GM21526 (cell line): ENCODE measurements at regions not wholly inside any gene's neighbourhood (a gene's known extent, or its start where the extent isn't known, plus 50 kb on each side); places are given as distances from the start of the nearest gene placed in this dataset.

Experiments
- ATAC-seq: cut with Tn5 transposase; IDR thresholded peaks from one replicate; pipeline ENCODE4 v1.9.1; 2021; ENCODE audit warnings: moderate library complexity; ENCODE audit not compliant: unreplicated experiment, low FRiP score

- ATAC-seq = no peak
Measured at GRCh38 chr16:63530208-63530607, 1494.0 kb upstream of the CDH8 start.

- ATAC-seq = no peak
Measured at GRCh38 chr16:63527404-63527803, 1491.2 kb upstream of the CDH8 start.

- no peak for ATAC-seq
Measured at GRCh38 chr16:63516394-63516793, 1480.2 kb upstream of the CDH8 start.

DNA sequence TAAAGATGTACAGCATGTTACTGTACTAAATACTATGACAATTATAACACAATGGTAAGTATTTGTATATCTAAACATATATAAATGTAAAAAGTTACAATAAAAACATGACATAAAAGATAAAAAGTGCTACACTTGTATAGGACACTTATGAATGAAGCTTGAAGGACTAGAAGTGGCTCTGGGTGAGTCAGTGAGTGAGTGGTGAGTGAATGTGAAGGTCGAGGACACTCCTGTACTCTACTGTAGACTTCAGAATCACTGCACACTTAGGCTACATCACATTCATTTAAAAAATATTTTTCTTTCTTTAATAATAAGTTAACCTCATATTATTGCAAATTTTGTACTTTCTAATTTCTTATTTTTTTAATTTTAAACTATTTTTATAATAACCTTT, 1476.7 kb upstream of the CDH8 start:
- ATAC-seq = no peak

- no peak for ATAC-seq
Measured at GRCh38 chr16:63497408-63497807, 1461.2 kb upstream of the CDH8 start.

GRCh38 chr16:63496282-63496681, 1460.0 kb upstream of the CDH8 start:
- no peak for ATAC-seq

DNA sequence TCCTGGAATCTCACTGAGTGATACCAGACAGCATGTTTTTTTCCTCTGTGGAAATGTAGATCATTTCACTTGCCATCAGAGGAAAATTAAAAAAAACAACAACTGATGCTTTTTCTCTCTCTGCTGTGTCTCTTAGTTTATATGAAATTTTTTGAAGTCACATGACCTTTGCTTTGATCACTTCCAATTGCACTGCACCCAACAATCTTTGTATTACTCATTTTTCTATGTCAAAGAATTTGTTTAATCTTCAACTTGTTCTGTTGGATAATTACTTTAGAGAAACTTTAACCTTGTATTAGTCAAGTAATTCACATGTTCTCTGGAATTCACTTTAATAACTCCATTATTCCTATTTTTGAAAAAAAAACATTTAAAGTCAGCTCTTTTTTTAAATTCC, 1452.7 kb upstream of the CDH8 start:
- ATAC-seq = no peak

GRCh38 chr16:63481060-63481459, 1444.8 kb upstream of the CDH8 start:
- ATAC-seq = no peak

DNA sequence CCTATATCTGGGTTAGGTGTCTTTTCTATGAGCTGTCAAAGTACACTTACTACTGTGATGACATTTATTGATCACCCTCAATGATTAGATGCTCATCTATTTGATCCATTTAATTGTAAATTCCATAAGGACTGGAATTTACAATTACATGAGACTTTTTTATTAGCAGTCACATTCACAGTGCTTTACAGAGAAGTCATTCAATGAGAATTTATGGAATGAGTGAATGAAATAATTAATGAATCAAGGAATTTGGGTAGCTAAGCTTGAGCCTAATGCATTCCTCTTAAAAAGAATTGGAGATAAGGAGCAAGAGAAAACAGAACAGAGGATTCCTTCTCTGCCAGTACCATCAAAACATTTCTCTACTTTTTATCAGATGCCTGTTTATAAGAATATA, 1437.5 kb upstream of the CDH8 start:
- no peak for ATAC-seq

DNA sequence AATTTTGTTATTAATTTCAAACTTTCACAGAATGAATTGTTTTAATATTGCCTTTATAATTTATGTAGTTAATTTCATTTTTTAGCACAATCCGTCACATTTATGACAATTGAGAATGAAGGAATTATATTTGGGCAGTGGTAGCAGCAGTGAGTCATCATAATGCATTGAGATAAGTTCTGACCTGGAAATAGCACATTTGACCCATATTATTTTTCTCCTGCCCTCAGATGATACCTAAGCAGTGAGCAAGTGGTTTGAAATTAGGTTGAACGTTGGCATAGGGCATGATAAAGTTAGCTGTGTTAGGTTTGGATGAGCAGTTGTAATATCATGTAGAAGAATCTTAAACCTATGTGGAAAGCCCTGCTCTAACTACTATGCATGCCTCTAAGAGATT, 1431.3 kb upstream of the CDH8 start:
- no peak for ATAC-seq

DNA sequence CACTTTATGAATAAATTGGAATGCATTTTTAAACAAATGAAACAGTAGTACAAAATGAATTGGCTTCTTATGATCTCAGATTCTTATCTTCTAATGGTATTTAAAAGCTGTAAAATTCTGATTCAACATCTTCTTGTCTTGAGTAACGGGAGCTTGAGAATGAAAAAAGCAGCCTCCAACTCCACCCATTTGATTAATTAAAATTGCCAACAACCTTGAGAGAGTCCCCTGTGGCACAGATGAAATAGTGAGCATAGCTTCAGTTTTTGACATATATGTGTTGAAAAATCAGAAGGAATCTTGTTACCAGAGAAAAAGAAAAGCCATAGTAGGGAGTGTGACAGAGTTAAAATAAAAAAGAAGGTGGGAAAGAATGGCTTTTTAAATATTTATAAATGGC, 1426.1 kb upstream of the CDH8 start:
- no peak for ATAC-seq

DNA sequence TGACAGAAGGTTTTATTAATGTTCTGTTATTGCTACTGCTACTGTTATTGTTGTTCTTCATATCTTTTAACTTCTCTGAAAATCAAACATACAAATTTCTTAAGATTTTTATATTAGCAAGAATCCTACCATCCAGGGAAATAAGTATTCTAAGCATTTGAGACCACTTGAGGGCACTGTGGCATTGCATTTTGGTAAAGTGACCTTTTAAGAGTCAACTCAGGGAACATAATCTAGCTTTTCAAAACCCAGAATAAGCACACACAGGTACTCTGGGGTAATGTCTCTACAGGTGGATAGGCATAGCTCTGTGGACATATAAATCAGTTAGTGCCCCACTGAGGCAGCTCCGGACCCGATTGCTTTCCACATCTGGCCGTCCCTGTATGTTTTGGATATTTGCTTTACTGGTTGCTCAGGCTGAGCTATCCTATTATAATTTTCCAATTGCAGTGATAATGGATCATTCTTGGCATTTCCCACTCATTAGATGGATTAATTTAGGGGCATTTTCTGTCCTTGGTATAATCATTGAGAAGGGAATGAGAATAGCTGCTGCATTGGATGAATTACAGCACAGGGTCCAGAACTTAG, 1425.1 kb upstream of the CDH8 start:
- ATAC-seq = no peak

DNA sequence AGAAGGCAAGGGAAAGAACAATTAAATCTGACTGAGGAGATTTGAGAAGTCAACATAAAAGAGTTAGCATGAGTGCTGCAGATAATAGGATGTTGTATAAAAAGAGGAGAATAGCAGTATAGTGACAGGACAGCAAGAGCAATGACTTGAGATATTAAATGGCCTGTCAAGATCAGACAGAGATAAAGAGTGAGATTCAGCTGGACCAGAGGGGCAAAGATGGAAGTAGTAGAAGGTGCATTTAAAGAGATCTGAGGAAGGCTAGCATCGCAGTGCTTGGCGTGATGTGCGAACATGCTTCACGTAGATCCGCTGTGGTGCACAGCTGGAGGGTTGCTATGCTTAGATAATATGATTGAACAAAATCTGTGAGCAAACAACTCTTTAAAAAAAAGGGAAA, 1422.6 kb upstream of the CDH8 start:
- no peak for ATAC-seq

GRCh38 chr16:63457869-63458268, 1421.6 kb upstream of the CDH8 start:
- ATAC-seq = no peak

DNA sequence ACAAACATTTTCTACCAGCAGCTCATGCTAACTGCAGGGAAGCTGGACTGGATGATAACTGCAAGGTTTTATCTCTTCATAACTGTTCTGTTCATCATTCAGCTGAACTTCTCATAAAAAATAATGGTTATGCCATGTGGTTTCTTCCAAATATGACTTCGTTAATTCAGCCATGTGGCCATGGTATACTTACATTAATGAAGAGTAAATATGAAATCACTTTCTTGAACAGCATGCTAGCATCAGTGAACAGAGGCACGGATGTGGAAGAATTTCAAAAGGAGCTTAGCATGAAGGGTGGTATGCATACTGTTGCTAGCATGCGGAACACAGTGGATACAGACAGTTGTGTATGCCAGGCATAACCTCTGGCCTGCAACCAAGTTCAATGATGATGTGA, 1417.0 kb upstream of the CDH8 start:
- ATAC-seq = no peak

DNA sequence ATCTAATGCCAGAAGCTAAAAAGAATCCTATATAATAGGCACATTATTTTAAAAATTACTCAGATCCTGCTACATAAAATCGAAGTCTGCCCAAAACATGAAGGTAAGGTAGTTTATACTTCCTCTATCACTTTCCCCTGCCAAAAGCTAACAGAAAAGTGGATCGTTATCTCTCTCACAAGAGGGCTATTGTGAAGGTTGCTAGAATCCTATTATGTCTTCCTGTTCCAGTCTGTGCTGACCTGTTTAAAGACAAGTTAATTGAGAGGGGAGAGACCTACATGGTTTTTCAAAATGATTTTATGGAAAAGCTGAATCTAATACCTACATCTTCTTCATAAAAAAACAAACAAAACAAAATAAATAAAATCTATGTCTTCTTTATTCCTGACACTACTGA, 1410.9 kb upstream of the CDH8 start:
- no peak for ATAC-seq

GRCh38 chr16:63442246-63442645, 1406.0 kb upstream of the CDH8 start:
- ATAC-seq = no peak

DNA sequence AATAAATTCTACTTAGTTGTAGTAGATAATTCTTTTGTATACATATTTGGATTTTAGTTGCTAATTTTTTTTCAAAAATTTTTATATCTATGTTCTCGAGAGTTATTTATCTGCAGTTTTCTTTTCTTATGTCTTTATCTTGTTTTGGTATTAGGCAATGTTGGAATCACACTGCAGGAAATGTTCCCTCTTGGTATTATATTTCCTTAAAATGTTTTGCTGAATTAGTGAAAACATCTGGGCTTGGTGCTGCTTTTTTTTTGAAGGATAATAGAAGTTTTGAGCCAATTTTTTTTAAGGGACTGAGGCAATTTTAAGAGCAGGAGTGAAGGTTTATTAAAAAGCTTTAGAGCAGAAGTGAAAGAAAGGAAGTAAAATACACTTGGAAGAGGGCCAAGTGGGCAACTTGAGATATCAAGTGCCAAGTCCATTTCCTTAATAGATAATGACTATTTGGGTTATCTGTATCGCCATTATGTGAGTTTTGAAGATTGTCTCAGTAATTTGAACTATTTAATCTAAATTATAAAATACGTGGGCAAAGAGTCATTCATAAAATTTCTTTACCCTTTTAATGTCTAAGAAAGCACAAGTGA, 1390.1 kb upstream of the CDH8 start:
- no peak for ATAC-seq

DNA sequence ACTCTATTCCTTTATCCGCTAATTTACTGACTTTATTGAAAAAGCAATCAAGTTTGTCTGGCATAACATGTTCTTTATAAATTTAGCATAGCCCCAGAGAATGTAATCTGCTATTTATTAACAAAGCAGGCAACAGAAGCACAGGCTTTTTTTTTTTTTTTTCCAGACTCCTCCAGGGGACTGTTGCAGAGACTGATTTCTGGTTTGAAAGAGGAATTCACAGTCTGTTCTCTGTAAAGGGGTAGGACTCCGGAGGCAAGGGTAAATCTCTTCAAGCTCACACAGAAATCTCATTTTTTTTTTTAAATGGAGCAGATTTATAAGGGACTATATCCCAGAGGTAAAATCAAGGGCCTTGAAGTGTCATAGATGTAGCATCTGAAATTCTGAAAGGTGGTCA, 1386.5 kb upstream of the CDH8 start:
- ATAC-seq = no peak

DNA sequence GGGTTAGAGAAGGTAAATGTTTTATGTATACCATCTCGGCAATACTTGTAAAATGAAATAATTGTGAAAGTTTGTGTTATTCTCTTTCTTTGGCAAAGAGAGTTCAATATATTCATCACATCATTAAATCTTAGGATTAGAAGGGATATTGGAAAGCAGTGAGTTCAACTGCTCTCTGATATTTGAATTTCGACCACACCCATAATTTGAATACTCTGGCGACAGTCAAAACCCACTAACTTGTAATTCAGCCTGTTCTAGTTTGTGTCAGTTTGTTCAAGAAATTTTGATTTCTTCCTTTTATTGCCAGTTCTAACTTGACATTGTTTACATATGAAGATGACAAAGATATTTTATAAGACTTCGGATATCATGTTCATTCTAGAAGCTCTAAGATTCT, 1380.5 kb upstream of the CDH8 start:
- no peak for ATAC-seq

- no peak for ATAC-seq
Measured at GRCh38 chr16:63415014-63415413, 1378.8 kb upstream of the CDH8 start.

GRCh38 chr16:63410594-63410993, 1374.4 kb upstream of the CDH8 start:
- ATAC-seq = no peak

DNA sequence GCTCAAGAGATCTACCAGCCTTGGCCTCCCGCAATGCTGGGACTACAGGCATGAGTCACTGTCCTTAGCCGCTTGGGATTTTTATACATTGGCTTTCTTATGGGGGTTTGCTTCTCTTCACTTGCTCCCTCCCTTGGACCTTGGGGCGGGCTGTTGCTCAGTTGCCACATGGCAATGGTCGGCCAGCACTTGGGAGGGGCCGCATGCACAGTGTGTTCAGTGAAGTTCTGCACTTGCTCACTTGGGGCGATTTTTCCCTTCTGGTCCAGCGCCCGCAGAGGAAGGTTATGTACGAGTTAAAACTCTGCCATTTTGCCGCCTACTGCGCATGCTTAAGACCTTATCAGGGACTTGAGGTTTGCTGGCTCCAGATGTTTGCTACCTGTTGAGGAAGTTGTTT, 1367.6 kb upstream of the CDH8 start:
- ATAC-seq = no peak
